Activated CD4-positive, alpha-beta T cell treated with anti-CD3 and anti-CD28 coated beads, Interleukin-2, amount 50 U/mL, for 48 hours (primary cell): ENCODE measurements at regions not wholly inside any gene's neighbourhood (a gene's known extent, or its start where the extent isn't known, plus 50 kb on each side); places are given as distances from the start of the nearest gene placed in this dataset.
"Not testable (repeated sequence)": the region's sequence is repeated elsewhere in the genome, so short reads cannot be mapped to it uniquely, and the experiment has no call there.

Experiments used
- DNase-seq, 2 experiments: peaks; one replicate each; pipeline ENCODE4 v3.0.0-alpha.2; 2020

DNA sequence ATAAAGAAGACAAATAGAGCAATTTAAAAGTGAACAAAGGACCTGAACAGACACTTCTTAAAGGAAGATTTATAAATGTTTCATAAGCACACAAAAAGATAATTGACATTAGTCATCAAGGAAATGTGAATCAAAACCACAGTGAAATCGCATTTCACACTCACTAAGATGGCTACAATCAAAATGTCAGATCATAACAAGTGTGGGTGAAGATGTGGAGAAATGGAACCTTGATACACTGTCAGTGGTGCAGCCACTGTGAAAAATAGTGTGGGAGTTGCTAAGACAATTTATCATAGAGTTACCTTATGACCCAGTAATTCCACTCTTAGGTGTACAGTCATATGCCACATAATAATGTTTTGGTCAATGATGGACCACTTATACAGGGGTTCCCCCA, 54.5 kb upstream of the HTR4 start:
- DNase-seq, result peak in 1 of 2 experiments; percentile 11

GRCh38 chr5:148711961-148712360, 57.6 kb upstream of the HTR4 start:
- DNase-seq, result no peak

DNA sequence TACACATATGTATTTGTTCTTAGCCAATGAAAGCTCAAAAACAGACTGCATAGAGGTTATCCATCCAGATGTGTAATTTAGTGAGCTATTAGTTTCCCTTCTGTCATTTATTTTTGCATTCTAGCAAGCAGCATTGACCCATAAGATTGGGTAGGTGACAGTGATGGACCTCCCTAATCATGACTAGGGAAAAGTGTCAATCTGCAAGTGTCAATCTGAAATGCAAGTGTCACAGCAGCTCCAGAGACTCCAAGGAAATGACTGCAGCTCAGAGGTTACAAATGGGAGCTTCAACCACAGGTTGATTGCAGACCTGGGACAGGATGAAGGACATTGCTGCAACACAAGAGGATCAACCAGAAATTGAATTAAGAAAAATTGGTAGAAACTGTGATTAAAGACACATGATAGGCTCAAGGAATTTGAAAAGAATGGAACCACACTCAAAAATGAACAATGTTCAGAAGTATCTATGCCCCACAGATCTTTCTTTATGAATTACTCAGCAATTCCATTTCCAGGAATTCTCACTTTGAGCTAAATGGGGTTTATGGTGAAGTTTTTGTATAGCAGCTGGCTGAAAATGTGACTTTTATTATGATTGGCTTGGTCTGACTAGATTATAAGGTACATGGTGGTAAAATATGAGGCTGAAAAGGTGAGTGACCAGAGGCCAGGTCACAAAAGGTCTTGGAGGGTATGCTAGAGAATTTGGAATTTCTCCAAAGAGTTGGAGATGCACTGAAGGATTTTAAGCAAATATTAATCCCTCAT, 59.6 kb upstream of the HTR4 start:
- no peak for DNase-seq

DNA sequence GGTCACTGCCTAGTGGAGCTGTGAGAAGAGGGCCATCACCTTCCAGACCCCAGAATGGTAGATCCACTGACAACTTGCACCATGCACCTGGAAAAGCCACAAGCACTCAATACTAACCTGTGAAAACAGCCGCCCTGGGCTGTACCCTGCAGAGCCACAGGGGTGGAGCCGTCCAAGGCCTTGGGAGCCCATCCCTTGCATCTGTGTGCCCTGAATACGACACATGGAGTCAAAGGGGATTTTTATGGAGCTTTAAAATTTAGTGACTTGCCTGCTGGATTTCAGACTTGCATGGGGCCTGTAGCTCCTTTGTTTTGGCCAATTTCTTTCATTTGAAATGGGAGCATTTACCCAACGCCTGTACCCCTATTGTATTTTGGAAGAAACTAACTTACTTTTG, 62.4 kb upstream of the HTR4 start:
- no peak for DNase-seq

DNA sequence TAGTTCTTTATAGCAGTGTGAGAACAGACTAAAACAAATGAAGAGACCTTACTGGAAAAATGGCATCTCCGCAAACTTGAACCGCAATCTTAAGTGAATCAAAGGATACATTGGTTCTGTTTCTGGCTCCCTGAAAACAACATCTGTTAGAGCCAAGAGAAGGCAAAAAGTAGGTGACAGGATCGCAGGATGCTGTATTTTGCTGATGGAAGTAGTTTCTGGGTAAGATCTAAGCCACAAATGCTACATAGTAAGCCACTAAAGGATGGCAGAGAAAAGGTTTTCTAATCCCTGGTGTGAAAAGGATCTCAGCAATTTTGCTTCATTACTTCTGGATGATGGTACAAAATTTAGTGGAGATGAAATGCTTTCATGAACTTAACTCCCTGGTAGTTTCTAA, 63.3 kb upstream of the HTR4 start:
- no peak for DNase-seq

DNA sequence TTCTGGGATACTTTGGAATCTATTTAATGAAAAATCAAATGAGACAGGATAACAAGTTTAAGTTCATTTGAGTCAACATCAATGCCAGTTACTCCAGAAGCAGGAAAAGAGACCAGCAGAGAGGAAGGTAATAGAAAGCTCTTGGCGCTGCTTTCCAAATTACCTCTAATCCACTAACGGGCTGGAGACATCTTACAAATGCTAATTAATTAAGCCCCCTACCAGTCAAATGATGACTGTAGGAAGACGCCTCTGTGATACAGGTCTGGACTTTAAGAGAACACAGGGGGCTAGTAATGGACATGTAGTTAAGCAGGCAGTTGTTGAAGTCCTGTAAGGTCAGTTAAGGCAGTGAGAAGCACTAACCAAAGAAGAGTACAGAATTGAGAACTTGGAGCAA, 65.3 kb upstream of the HTR4 start:
- no peak for DNase-seq

DNA sequence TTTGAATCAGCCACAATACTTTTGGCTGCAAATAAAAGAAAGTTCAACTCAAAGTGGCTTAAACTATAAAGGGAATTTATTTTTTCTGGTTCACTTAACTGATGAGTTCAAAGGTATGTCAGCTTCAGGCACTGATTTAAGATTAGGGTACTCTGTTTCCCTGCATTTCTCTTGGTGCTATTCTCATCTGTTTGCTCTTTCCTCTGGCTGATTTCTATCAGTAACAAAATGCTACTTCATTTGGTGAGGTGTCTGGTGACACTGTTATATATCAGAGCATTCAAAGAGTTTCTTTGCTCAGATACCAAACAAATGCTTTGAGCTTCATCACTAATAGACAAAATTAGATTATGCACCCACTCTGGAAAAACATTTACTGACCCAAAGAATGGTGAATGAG, 65.9 kb upstream of the HTR4 start:
- DNase-seq, result no peak

DNA sequence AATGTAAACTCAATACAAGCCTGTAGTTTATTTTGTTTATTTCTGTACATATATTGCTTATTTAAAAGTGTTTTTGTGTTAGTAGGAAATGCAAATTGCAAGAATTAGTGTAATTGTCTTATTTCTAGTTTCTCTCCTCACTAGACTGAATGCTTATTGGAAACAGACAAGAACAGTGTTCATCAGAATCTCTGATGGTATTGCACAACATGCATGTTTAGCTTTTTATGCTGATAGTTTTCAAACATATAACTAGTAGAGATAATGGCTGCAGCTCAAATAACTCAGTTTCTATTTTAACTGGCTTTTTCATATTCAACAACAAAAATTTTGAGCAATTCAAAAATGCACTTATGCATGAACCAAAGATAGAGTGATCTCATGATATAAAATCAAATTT, 68.8 kb upstream of the HTR4 start:
- no peak for DNase-seq

- DNase-seq, result no peak
These were observed 71.3 kb upstream of the HTR4 start for GRCh38 chr5:148725675-148726074.

DNA sequence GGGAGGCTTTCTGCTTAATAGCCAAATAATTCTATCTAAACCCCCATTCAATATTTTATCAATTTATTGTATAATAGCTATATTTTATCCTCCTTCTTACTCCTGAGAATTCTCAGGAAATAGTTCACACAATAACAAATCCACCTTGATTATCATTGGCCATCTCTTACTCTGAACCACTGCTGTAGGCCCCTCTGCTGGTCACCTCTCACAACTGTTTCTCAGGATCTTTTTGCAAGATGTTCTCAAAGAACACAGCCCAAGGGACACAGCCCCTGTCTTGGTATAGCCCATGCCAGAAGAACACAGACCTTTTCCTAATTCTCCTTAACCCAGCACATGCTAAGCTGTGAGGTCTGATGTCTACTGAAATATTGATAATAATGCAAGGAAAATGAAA, 74.9 kb upstream of the HTR4 start:
- no peak for DNase-seq

DNA sequence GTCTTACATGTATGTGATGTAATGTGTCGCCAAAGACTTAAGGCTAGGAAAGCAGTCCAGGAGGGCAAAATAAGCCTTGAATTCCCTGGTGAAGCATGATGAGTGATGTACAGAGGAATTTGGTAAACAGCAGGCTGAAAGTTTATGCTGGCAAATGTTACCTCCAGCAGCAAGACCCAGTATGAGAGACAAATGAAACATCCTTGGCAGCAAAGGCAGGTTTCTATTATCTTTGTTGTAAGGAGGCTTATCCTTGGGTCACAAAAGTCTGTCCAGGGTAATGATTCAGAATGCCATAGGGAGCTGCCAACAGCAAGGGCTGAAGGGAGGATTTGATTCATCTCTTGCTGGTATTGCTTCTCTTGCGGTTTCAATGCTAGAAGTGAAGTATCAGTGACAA, 75.9 kb upstream of the HTR4 start:
- no peak for DNase-seq

DNA sequence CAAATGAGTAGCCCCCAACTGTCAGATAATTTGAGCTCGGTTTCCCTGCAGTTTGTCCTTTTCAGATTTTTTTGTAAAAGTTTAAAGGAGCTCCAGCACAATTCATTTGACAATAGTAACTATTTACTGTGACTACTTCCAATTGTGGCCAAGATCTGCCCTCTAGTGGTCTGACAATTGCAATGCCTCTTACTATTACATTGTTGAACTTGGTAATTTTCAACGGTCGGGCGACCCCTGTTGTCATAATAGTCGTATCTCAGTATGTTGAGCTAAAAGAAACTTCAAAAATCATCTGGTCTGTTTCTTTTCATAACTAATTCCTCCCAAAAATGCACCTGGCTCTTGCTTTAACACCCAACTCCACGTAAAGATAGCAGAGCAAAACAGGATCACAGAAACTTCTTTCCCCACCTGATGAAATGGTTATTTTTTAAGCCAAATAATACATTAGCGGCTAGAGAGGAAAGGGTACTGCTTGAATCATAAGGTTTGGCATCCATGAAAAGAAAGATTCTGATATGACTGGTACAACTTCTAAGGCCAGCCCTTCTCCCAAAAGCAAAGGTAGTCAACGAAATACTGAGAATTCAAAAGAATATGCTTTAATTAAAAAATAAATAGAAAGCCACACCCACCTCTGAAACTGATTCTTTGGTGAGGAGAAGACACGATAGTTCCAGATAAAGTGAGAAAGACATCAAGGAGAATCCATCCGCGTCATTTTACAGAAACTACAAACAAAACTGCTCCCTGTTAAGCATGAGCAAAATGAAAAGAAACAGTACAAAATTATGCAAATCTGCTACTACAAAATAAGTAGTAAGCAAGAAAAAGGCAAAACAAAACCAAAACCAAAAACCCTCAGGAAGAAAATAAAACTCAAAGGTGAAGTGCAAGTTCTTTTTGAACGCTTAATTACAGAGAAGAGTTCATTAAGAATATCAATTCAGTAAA, 76.9 kb upstream of the HTR4 start:
- peak; percentile 65 to 75 for DNase-seq

DNA sequence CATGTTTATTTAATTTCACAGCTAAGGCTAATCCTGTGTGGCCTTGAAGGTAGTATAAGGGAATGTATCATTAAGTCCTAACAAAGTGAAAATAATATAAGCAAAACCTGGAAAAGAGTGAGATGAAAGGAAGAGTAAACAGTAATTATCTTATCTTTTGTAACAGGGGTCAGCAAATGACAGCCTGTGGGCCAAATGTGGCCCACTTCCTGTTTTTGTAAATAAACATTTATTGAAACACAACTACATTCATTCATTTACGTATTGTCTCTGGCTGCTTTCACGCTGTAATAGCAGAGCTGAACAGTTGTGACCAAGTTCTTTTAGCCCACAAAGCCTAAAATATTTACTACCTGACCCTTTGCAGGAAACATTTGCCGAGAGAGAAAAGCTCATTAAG, 78.4 kb upstream of the HTR4 start:
- no peak for DNase-seq

- DNase-seq, result peak; percentile 75 to 82
These were observed 79.5 kb upstream of the HTR4 start for GRCh38 chr5:148733601-148734438.

DNA sequence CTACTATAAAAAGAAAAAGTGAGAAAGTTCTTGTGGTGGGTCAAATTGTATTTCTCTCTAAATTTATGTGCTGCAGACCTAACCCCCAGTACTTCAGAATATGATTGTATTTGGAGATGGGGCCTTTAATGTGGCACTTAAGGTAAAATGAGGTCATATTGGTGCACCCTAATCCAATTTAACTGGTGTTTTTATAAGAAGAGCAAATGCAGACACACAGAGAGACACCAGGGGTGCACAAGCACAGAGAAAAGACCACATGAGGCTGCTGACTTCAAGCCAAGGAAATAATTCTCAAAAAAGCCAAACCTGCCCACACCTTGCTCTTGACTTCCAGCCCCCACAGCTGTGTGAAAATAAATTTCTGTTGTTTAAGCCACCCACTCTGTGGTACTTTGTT, 80.2 kb upstream of the HTR4 start:
- no peak for DNase-seq

- no peak for DNase-seq
These were observed 81.0 kb upstream of the HTR4 start for GRCh38 chr5:148735301-148735835.

- no peak for DNase-seq
These were observed 84.7 kb upstream of the HTR4 start for GRCh38 chr5:148739023-148739422.

DNA sequence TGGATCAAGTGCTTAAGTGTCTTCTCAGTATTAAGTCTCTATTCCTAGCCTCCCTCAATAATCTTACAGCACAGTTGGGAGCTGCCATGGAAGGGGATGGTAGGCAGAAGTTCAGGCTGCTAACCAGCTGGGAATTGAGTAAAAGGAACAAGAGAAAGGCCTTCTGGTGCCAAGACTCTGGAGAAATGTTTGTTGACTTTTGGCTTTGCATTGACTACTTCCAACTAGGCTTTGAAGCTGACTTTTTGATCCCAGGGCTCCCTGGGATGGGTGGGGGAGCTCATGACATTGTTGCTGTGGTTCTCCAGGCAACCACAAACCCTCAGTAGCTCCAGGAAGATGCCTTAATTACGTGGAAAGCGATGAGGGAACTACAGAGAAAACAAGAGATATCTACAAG, 85.2 kb upstream of the HTR4 start:
- DNase-seq, result no peak

GRCh38 chr5:148740079-148740858, 85.9 kb upstream of the HTR4 start:
- no peak for DNase-seq

- no peak for DNase-seq
These were observed 85.3 kb upstream of the ADRB2 start for GRCh38 chr5:148740966-148741742.

DNA sequence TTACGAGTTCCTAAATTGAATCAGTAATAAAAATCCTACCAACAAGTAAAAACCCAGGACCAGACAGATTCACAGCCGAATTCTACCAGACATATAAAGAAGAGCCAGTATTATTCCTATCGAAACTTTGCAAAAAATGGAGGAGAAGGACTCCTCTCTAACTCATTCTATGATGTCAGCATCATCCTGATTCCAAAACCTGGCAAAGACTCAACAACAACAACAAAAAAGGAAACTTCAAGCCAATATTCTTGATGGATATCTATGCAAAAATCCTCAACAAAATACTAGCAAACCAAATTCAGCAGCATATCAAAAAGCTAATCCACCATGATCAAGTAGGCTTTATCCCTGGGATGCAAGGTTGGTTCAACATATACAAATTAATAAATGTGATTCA, 84.6 kb upstream of the ADRB2 start:
- not testable (repeated sequence) for DNase-seq
